Stimulated activated CD4-positive, alpha-beta T cell treated with anti-CD3 and anti-CD28 coated beads, Interleukin-4, amount 100 ng/mL, for 1 hour (primary cell): ENCODE measurements at regions not wholly inside any gene's neighbourhood (a gene's known extent, or its start where the extent isn't known, plus 50 kb on each side); places are given as distances from the start of the nearest gene placed in this dataset.

Experiments used
- DNase-seq: peaks from one replicate; pipeline ENCODE4 v3.0.0-alpha.2; 2020

DNA sequence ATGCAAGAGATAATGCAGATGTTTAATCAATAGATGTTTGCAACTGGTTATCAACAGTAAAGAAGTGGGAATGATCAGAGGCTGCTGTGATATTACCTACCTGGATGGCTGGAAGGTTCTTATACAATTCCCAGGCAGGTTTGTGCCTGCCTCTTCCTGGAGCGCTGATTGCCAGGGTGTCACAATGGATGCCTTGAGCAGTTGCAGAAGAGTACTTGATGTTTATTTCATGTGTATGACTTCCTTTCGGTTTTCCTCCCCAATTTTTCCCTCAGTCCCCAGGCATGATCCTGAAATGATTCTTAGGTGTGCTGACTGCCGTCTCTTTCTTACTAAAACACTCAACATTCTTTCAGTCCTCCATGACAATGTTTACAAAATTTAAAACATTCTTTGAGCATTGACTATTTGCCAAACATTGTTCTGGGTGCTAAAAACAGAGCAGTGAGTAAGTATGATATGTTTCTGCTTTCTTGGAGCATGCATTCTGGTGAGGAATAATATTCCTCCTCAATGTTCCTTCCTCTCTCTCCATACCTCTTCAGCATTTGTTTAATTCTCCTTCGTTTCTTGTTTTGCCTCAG, 416.6 kb upstream of the TRIB2 start:
- DNase-seq, result no peak

DNA sequence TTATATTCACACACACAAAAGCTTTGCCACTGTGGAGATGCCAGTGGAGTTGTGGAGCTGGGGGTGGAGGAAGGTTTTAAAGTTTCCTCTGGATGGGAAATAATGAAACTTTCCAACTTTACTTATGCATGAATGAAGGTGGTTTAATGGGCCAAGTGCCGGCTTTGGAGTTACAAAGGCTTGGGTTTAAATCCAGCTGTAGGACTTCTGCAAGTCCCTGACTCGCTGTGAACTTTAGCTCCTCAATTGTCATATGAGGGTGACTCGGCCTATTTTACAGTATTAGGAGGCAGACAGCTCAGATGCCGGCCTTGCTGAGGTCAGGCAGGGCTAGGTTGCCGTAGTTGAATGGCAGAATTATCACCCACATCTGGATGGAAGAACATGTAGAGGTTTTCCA, 415.8 kb upstream of the TRIB2 start:
- DNase-seq, result no peak

- DNase-seq, result no peak
Measured at GRCh38 chr2:12302140-12302539, 414.6 kb upstream of the TRIB2 start.

DNA sequence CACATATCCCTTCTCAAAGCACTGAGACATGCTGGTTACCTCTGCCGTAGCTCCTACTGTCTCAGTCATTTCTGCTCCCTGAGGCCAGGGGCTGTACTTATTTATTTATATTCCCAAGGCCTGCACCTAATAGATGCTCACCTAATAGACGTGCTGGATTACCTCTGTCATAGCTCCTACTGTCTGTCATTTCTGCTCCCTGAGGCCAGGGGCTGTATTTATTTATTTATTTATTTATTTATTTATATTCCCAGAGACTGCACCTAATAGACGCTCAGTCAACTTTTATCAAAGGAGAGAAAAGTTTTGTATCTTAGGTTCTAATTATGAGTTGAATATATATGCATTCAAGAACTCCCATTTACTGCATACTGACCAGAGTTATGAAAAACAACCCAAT, 414.0 kb upstream of the TRIB2 start:
- DNase-seq, result no peak

- no peak for DNase-seq
Measured at GRCh38 chr2:12303181-12304030, 413.3 kb upstream of the TRIB2 start.

DNA sequence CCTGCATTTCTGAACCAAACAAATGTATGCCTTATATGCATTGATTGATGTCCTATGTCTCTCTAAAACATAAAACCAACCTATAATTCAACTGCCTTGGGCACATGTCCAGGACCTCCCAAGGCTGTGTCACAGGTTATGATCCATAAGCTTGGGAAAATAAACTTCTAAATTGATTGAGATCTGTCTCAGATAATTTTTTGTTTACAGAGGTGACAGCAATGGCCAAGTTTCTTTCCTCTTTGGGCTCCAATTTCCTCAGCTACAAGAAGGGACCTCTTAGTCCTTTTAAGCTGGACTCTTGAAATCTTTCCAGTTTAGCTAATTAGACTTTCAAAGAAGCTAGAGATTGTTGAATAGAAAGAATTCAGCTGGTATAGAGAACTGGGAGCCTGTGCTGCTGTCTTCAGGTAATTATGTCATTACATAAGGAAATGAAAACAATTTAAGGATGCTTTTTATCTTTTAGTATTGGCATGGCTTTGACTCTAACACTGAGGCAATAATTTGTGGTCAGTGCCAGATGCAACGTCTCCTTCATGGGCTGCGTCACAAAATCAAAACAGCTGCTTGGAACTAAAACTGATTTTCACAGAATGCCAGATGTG, 412.1 kb upstream of the TRIB2 start:
- no peak for DNase-seq

GRCh38 chr2:12305931-12306330, 410.8 kb upstream of the TRIB2 start:
- DNase-seq, result no peak

GRCh38 chr2:12310399-12310798, 406.3 kb upstream of the TRIB2 start:
- DNase-seq, result no peak

DNA sequence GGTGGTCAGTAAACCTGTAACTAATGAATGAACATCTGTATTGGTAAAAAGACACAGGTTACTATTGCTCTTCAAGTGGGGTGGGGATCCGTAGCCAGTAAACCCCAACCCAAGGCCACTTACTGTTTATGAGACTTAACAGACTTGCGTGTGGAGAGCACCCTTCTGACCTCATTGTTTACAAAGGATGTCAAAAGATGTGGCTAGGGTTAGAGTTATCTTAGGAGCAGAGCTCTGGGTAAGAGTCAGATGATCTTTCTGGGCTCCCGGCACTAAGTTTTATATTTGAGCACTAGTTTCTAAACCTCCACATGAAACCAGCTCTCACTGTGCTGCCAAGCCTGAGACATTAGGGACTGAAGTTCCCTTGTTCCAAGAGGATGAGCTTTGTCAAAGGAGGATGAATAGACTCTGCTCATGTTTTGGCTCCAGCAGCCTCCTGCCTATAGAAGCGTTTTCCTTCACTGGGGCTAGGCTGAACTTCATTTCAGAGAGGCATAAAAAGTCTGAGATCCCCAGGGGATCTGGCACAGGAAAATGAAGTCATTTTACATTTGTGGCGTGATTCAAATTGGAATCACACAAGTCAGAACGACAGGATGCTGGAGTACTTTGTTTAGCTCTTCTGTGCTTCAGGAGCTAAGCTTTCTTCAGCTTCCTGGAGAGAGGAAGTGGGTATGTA, 403.1 kb upstream of the TRIB2 start:
- no peak for DNase-seq

DNA sequence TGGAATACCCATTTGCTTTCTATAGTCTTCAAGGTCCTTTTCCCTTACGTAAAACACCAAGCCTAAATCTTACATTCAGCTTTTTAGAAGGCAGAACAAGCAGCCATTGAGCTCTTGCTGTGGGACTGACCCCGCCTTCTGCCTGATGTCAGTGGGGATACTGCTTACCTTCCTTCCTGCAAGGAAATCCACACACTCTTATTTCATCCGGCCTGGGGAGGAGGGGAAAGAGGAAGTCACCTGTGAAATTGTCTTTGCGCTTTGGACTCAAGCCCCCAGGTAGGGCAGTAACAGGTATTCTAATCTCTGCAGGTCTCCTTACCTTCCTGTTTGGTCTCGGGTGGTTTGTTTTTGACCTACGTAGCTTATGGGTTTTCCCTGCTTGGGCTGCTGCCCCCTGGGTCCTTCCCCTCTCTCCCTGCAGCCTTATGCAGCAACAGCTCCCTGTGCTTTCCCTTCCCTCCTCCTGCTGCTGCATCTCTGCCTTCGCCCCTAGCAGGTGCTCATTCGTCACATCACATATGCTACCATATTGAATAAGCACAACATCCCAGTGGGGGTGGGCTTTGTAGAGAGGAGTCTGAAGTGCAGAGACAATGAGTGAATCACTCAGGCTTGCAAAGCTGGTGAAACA, 402.5 kb upstream of the TRIB2 start:
- no peak for DNase-seq

GRCh38 chr2:12315224-12315623, 401.5 kb upstream of the TRIB2 start:
- no peak for DNase-seq

GRCh38 chr2:12316476-12316875, 400.3 kb upstream of the TRIB2 start:
- DNase-seq, result no peak

DNA sequence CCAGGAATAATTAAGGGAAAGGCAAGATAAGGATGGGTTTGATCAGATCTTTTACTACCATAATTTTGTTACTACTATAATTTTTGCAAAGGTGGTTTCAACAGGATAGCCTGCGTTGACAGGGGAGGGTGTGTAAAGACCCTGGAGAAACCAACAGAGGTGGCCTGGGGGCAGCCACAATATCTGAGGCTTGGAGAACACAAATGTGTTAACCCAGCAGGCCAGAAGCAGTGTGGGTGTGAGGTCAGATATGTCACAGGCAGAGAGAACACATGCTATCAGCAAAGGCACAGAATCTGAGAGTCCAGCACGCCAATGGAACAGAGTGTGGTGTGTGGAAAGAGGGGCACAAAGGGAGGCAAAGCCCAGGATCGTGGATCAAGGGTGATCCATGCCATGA, 399.4 kb upstream of the TRIB2 start:
- no peak for DNase-seq

DNA sequence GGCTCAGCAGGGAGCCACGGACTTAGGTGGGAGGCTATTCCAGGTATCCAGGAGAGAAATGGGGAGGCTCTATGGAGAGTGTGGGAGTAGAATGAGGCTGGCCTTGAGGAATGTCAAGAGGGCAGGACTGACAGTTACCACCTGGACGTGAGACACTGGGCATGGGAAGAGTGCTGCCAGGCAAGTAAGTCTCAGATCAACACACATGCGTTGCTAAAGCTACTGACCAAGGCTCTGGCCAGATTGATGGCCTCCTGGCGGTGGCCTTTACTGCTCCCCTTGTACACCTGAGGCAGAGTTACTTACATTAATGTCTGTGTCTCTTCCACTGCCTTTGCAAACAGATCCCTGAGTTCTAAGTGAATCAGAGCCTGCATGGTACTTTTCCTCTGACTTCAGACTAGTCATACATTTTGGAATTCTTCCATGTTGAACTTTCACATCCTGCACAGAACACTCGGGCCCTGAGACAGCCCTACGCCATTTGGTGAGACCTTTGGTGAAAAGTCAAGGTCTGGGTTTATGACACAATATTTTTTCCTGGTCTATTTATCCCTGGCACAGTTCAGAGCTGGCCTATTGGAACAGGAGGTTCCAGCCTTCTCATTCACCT, 398.8 kb upstream of the TRIB2 start:
- no peak for DNase-seq

DNA sequence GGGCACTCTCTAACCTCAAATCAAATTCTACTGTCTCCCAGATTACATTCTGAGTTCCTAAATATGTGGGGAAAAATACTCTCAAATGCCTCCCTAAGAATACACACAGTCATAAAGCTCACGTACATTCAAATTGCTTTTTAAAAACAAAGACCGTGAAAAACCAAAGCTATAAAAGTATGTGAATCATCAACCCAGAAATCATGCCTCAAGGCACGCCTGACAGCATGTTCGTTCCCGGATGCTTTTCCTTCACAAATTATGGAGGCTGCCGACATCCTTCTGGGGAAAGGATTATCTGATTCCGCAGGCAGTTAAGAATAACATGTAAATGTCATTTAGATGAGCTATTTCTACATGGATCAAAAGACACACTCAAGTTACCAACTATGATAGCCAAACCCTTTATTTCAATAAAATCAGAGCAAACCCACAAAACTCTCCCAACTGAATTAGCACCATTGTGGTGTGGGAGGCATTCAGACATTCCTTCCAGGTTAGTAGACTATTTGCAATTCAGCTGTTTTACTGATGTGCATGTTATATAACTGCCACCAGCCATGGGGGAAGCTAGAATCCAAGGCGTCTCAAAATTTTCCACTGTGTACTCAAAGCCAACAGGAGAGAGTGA, 398.2 kb upstream of the TRIB2 start:
- no peak for DNase-seq

GRCh38 chr2:12320027-12320734, 396.6 kb upstream of the TRIB2 start:
- DNase-seq, result no peak

DNA sequence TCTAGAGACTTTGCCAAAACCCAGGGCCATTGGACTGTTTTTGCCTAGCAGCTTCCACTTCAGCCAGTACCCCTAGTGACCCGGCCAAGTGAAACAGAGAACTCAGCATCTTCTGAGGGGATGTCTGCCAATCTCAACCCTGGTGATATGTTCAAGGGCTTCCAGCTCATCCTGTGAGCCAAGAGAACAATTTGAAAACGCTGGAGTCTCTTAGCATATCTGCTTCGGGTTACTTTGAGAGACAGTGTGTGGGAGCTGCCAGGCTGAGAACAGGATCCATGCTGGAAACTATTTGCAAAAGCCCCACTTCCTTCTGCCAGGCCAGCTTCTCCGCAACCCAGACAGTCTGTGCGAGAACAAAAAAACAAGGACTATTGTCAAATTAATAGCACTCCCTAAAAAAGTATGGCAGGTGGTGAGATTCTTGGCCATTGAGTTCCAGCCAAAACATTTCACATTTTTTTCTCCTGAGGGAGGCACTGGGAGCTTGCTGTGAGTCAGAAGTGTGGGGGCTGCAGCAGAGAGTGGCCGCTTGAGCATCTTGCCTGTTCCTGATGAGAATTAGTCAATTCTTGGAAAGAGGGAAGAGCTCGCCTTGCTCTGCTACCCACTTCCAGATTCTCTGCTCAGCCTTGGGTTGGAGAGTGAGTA, 395.6 kb upstream of the TRIB2 start:
- DNase-seq, result no peak

GRCh38 chr2:12321886-12322285, 394.9 kb upstream of the TRIB2 start:
- no peak for DNase-seq

DNA sequence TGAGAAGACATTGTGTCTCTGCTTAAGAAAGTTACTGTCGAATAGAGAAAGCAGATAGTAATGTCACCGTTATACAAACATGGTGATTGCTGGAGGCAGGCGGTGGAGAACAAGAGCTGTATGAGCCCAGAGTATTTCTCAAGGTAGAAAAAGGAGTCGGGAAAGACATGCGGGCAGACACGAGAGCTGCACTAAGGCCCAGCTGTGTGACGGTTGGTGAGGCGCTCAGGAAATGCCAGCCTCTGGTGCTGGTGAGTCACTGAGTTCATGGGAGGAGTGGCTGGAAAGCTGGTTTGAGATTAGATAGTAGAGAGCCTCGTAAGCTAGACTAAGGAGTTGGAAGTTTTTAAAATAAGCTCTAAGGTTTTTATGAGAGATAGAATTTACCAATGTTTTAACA, 390.9 kb upstream of the TRIB2 start:
- DNase-seq, result no peak

GRCh38 chr2:12326449-12327190, 390.1 kb upstream of the TRIB2 start:
- DNase-seq, result peak; percentile 11
